ENCODE measurements at regions not wholly inside any gene's neighbourhood (a gene's known extent, or its start where the extent isn't known, plus 50 kb on each side); places are given as distances from the start of the nearest gene placed in this dataset.

GRCh38 chr4:32374206-32374605 lies 1654.0 kb downstream of the PCDH7 start:
- Histone ChIP-seq H3K27ac (no peak overlapping the region), H3K9me2 (ENCODE audit: insufficient read depth) (no peaks in the 10 kb centered on the region), H3K9me3 (ENCODE audit: low read depth) (no peaks in the 10 kb centered on the region), H3K27me3 (replicated peaks; ENCODE audit: insufficient read depth) (no peaks in the 10 kb centered on the region), H2AFZ (no peak overlapping the region), H3K4me1 (ENCODE audit: insufficient read depth) (no peaks in the 10 kb centered on the region), H3F3A (ENCODE audit: insufficient read depth) (no peaks in the 10 kb centered on the region), H3K4me3 (no peak overlapping the region), H3K79me2 (ENCODE audit: insufficient read depth) (no peaks in the 10 kb centered on the region), H4K20me1 (ENCODE audit: insufficient read depth) (no peaks in the 10 kb centered on the region), H3K9ac (no peak overlapping the region), H3K36me3 (ENCODE audit: low read depth) (no peaks in the 10 kb centered on the region), H3K4me2 (ENCODE audit: unreplicated experiment) (no peak overlapping the region)
- DNase-seq: no peak
- no peak for TF ChIP-seq EZH2 (IDR thresholded peaks at IDR 0.05; ENCODE audit: insufficient read depth, poor library complexity, severe bottlenecking)
- no peak for TF ChIP-seq EZH2phosphoT487 (IDR thresholded peaks at IDR 0.05; ENCODE audit: insufficient read depth, low read depth)
- 25 to 36% methylated on average over 2 of the region's 2 CpGs for WGBS, 2 experiments (ENCODE audit: low coverage in 1 of 2, low lambda C conversion rate in 2 of 2, missing lambda C conversion rate in 2 of 2)
- in situ Hi-C loops (cut with MboI): no loop called here

GRCh38 chr4:32393806-32394205 lies 1673.6 kb downstream of the PCDH7 start:
- no peak for DNase-seq
- no peaks in the 10 kb centered on the region for H3F3A ChIP-seq (ENCODE audit: insufficient read depth)

GRCh38 chr4:32394255-32394654 lies 1674.1 kb downstream of the PCDH7 start:
- H3K9ac ChIP-seq: no peak overlapping the region
- no peak overlapping the region for H3K4me2 ChIP-seq (ENCODE audit: unreplicated experiment)
- no peaks in the 10 kb centered on the region for H3K36me3 ChIP-seq (ENCODE audit: low read depth)
- no peaks in the 10 kb centered on the region for H3K4me1 ChIP-seq (ENCODE audit: insufficient read depth)
- H3K9me3 ChIP-seq (ENCODE audit: low read depth): no peaks in the 10 kb centered on the region
- no peak for DNase-seq
- H4K20me1 ChIP-seq (ENCODE audit: insufficient read depth): no peaks in the 10 kb centered on the region
- no peaks in the 10 kb centered on the region for H3K9me2 ChIP-seq (ENCODE audit: insufficient read depth)
- H3K79me2 ChIP-seq (ENCODE audit: insufficient read depth): no peaks in the 10 kb centered on the region
- in situ Hi-C loops (cut with MboI): no loop called here
- H3K27me3 ChIP-seq (replicated peaks; ENCODE audit: insufficient read depth): no peaks in the 10 kb centered on the region
- no peaks in the 10 kb centered on the region for H3F3A ChIP-seq (ENCODE audit: insufficient read depth)
- no peak overlapping the region for H3K27ac ChIP-seq
- WGBS, 2 experiments (ENCODE audit: low coverage in 1 of 2, low lambda C conversion rate in 2 of 2, missing lambda C conversion rate in 2 of 2): 56 to 84% methylated on average over 1 of the region's 1 CpG
- no peak for TF ChIP-seq EZH2 (IDR thresholded peaks at IDR 0.05; ENCODE audit: insufficient read depth, poor library complexity, severe bottlenecking)
- no peak for TF ChIP-seq EZH2phosphoT487 (IDR thresholded peaks at IDR 0.05; ENCODE audit: insufficient read depth, low read depth)
- no peak overlapping the region for H2AFZ ChIP-seq
- no peak overlapping the region for H3K4me3 ChIP-seq

More at GRCh38 chr4:32393806-32394205, 1673.6 kb downstream of the PCDH7 start:
- Histone ChIP-seq H3K4me2 (ENCODE audit: unreplicated experiment) (no peak overlapping the region), H3K4me3 (no peak overlapping the region), H3K9me2 (ENCODE audit: insufficient read depth) (no peaks in the 10 kb centered on the region), H4K20me1 (ENCODE audit: insufficient read depth) (no peaks in the 10 kb centered on the region), H3K27ac (no peak overlapping the region), H2AFZ (no peak overlapping the region), H3K27me3 (replicated peaks; ENCODE audit: insufficient read depth) (no peaks in the 10 kb centered on the region), H3K36me3 (ENCODE audit: low read depth) (no peaks in the 10 kb centered on the region), H3K4me1 (ENCODE audit: insufficient read depth) (no peaks in the 10 kb centered on the region), H3K79me2 (ENCODE audit: insufficient read depth) (no peaks in the 10 kb centered on the region), H3K9me3 (ENCODE audit: low read depth) (no peaks in the 10 kb centered on the region), H3K9ac (no peak overlapping the region)
- TF ChIP-seq EZH2phosphoT487 (IDR thresholded peaks at IDR 0.05; ENCODE audit: insufficient read depth, low read depth): no peak
- in situ Hi-C loops (cut with MboI): no loop called here
- 5 to 10% methylated on average over 3 of the region's 3 CpGs for WGBS, 2 experiments (ENCODE audit: low coverage in 1 of 2, low lambda C conversion rate in 2 of 2, missing lambda C conversion rate in 2 of 2)

GRCh38 chr4:32396507-32397070 lies 1676.4 kb downstream of the PCDH7 start:
- TF ChIP-seq EZH2phosphoT487 (IDR thresholded peaks at IDR 0.05; ENCODE audit: insufficient read depth, low read depth) (no peak), EZH2 (IDR thresholded peaks at IDR 0.05; ENCODE audit: insufficient read depth, poor library complexity, severe bottlenecking) (no peak)
- Histone ChIP-seq H3K79me2 (ENCODE audit: insufficient read depth) (no peaks in the 10 kb centered on the region), H3K4me2 (ENCODE audit: unreplicated experiment) (no peak overlapping the region), H3K9me2 (ENCODE audit: insufficient read depth) (no peaks in the 10 kb centered on the region; the same call in 1 of the 2 replicates), H3K27me3 (replicated peaks; ENCODE audit: insufficient read depth) (no peaks in the 10 kb centered on the region), H3K4me1 (ENCODE audit: insufficient read depth) (no peaks in the 10 kb centered on the region), H3K4me3 (no peak overlapping the region), H4K20me1 (ENCODE audit: insufficient read depth) (no peaks in the 10 kb centered on the region), H3F3A (ENCODE audit: insufficient read depth) (no peaks in the 10 kb centered on the region), H3K36me3 (ENCODE audit: low read depth) (no peaks in the 10 kb centered on the region), H3K9me3 (ENCODE audit: low read depth) (no peaks in the 10 kb centered on the region), H3K9ac (no peak overlapping the region), H3K27ac (no peak overlapping the region), H2AFZ (no peak overlapping the region)
- in situ Hi-C loops (cut with MboI): no loop called here
- WGBS, 2 experiments (ENCODE audit: low coverage in 1 of 2, low lambda C conversion rate in 2 of 2, missing lambda C conversion rate in 2 of 2): 26 to 30% methylated on average over 7 of the region's 7 CpGs
- no peak for DNase-seq

GRCh38 chr4:32400870-32401269 lies 1680.7 kb downstream of the PCDH7 start:
- Histone ChIP-seq H2AFZ (no peak overlapping the region), H3K9me3 (ENCODE audit: low read depth) (no peaks in the 10 kb centered on the region), H4K20me1 (ENCODE audit: insufficient read depth) (no peaks in the 10 kb centered on the region), H3K9ac (no peak overlapping the region), H3K36me3 (ENCODE audit: low read depth) (no peaks in the 10 kb centered on the region), H3K27me3 (replicated peaks; ENCODE audit: insufficient read depth) (no peaks in the 10 kb centered on the region), H3K4me3 (no peak overlapping the region), H3K79me2 (ENCODE audit: insufficient read depth) (no peaks in the 10 kb centered on the region), H3F3A (ENCODE audit: insufficient read depth) (no peaks in the 10 kb centered on the region), H3K4me1 (ENCODE audit: insufficient read depth) (no peaks in the 10 kb centered on the region), H3K9me2 (ENCODE audit: insufficient read depth) (no peaks in the 10 kb centered on the region; the same call in 1 of the 2 replicates), H3K4me2 (ENCODE audit: unreplicated experiment) (no peak overlapping the region), H3K27ac (no peak overlapping the region)
- in situ Hi-C loops (cut with MboI): no loop called here
- WGBS, 2 experiments (ENCODE audit: low coverage in 1 of 2, low lambda C conversion rate in 2 of 2, missing lambda C conversion rate in 2 of 2): 75 to 77% methylated on average over 1 of the region's 1 CpG
- no peak for TF ChIP-seq EZH2phosphoT487 (IDR thresholded peaks at IDR 0.05; ENCODE audit: insufficient read depth, low read depth)
- no peak for TF ChIP-seq EZH2 (IDR thresholded peaks at IDR 0.05; ENCODE audit: insufficient read depth, poor library complexity, severe bottlenecking)
- DNase-seq: no peak
